HCT116 (cell line): ENCODE measurements at regions not wholly inside any gene's neighbourhood (a gene's known extent, or its start where the extent isn't known, plus 50 kb on each side); places are given as distances from the start of the nearest gene placed in this dataset.

ENCODE experiments used
- ATAC-seq: fragments of 200-7000 bp; cut with Tn5 transposase; 2 replicates; pipeline ENCODE4 v1.9.1; 2020; ENCODE audit warnings: mild to moderate bottlenecking, moderate library complexity
- BruUV-seq: library from RNA; stranded (reverse); fragments of 400-500 nt; replicated peaks from 2 replicates; lab custom pipeline; 2021; lab: Mats Ljungman, UMichigan
- CTCF ChIA-PET: fragments of 300-600 bp; sonication (Branson Sonifier 250); formaldehyde crosslinking; loops from one replicate; lab custom pipeline; 2021; ENCODE audit warnings: antibody characterized with exemption; lab: Charles Lee
- POLR2A ChIA-PET: fragments of 300-600, 350-600 bp; sonication (Branson Sonifier 250); formaldehyde crosslinking; loops from one replicate; lab custom pipeline; 2021; ENCODE audit warnings: antibody characterized with exemption; lab: Charles Lee
- RAD21 ChIA-PET, 2 experiments: fragments of 300-600 bp; sonication (Branson Sonifier 250); formaldehyde crosslinking; loops; one replicate each; lab custom pipeline; 2023; ENCODE audit warnings: low total read pairs in 2 of 2; ENCODE audit not compliant: uncharacterized antibody in 2 of 2, unreplicated experiment in 2 of 2, low non-redundant PET in 1 of 2; lab: Charles Lee
- DNase-seq: peaks from one replicate; pipeline ENCODE4 v3.0.0-alpha.2; 2010; ENCODE audit warnings: low read depth, low spot score
- H2AFZ ChIP-seq: fragments of 200-600 bp; shearing (Covaris generic), sonication (generic); 2 replicates; pipeline ENCODE4 v1.6.1; 2017; ENCODE audit warnings: low read depth, mixed run types, mixed read lengths, antibody characterized with exemption, low read length; ENCODE audit not compliant: poor library complexity, severe bottlenecking
- H3K27ac ChIP-seq: 2 replicates; pipeline ENCODE4 v1.5.1; 2012; ENCODE audit warnings: low read depth, low read length
- H3K27me3 ChIP-seq: fragments of 200-600 bp; sonication (generic); 2 replicates; pipeline ENCODE4 v1.6.1; 2016; ENCODE audit warnings: mixed run types, low read length, mixed read lengths; ENCODE audit not compliant: insufficient read depth
- H3K36me3 ChIP-seq, 2 experiments: fragments of 200-500 bp in 1 of 2; fragments of 200-600 bp in 1 of 2; sonication (Bioruptor generic) in 1 of 2; sonication (generic) in 1 of 2; 2 replicates each; pipeline versions ENCODE4 v1.5.1 to v1.6.1; 2014 to 2016; ENCODE audit warnings: low read length in 2 of 2, inconsistent platforms in 1 of 2, mixed read lengths in 1 of 2, mixed run types in 1 of 2; ENCODE audit not compliant: insufficient read depth in 2 of 2, control insufficient read depth in 1 of 2
- H3K4me1 ChIP-seq, 2 experiments: fragments of 200-600 bp in 1 of 2; sonication (generic) in 1 of 2; 2 replicates each; pipeline versions ENCODE4 v1.5.1 to v1.6.1; 2012 to 2017; ENCODE audit warnings: low read length in 2 of 2, inconsistent platforms in 1 of 2, mild to moderate bottlenecking in 1 of 2, mixed read lengths in 1 of 2, mixed run types in 1 of 2, moderate library complexity in 1 of 2; ENCODE audit not compliant: insufficient read depth in 2 of 2, control insufficient read depth in 1 of 2
- H3K4me2 ChIP-seq: fragments of 200-600 bp; sonication (generic); 2 replicates; pipeline ENCODE4 v1.6.1; 2017; ENCODE audit warnings: mixed run types, low read length, mixed read lengths
- H3K4me3 ChIP-seq, 2 experiments: fragments of 200-600 bp in 1 of 2; sonication (generic) in 1 of 2; replicated peaks in 1 of 2; 2 replicates each; pipeline ENCODE4 v1.5.1; 2011 to 2016; ENCODE audit warnings: low read length in 2 of 2, control low read depth in 1 of 2, low read depth in 1 of 2, mild to moderate bottlenecking in 1 of 2, mixed read lengths in 1 of 2, mixed run types in 1 of 2
- H3K79me2 ChIP-seq: fragments of 200-600 bp; sonication (generic); 2 replicates; pipeline ENCODE4 v1.6.1; 2017; ENCODE audit warnings: mild to moderate bottlenecking, mixed run types, low read length, moderate library complexity, mixed read lengths; ENCODE audit not compliant: insufficient read depth
- H3K9ac ChIP-seq: fragments of 200-600 bp; sonication (generic); 2 replicates; pipeline ENCODE4 v1.6.1; 2016; ENCODE audit warnings: low read length, mixed read lengths
- H3K9me2 ChIP-seq: fragments of 200-600 bp; sonication (generic), shearing (Covaris generic); 2 replicates; pipeline ENCODE4 v1.6.1; 2017; ENCODE audit warnings: mixed run types, mild to moderate bottlenecking, moderate library complexity; ENCODE audit not compliant: insufficient read depth
- H3K9me3 ChIP-seq, 2 experiments: fragments of 200-500 bp in 1 of 2; fragments of 200-600 bp in 1 of 2; sonication (Bioruptor generic) in 1 of 2; sonication (generic) in 1 of 2; 2 replicates each; pipeline ENCODE4 v1.6.1; 2014 to 2017; ENCODE audit warnings: low read length in 2 of 2, mixed read lengths in 2 of 2, inconsistent platforms in 1 of 2, low read depth in 1 of 2, mild to moderate bottlenecking in 1 of 2, mixed run types in 1 of 2, moderate library complexity in 1 of 2; ENCODE audit not compliant: control insufficient read depth in 1 of 2, insufficient read depth in 1 of 2
- H4K20me1 ChIP-seq: fragments of 200-600 bp; sonication (generic), shearing (Covaris generic); 2 replicates; pipeline ENCODE4 v1.6.1; 2017; ENCODE audit warnings: mixed run types, mild to moderate bottlenecking, moderate library complexity; ENCODE audit not compliant: insufficient read depth
- CEBPB ChIP-seq: IDR thresholded peaks from 2 replicates; pipeline ENCODE4 v1.6.1; 2012; ENCODE audit warnings: low read depth
- CTCF ChIP-seq, 3 experiments: fragments of 200-600 bp in 1 of 3; sonication (generic) in 1 of 3; IDR thresholded peaks in 2 of 3; conservative IDR thresholded peaks in 1 of 3; 2 replicates each; pipeline ENCODE4 v1.5.1; 2012 to 2017; ENCODE audit warnings: low read depth in 2 of 3, low read length in 2 of 3, antibody characterized with exemption in 1 of 3, borderline replicate concordance in 1 of 3, control low read depth in 1 of 3, mild to moderate bottlenecking in 1 of 3, mixed read lengths in 1 of 3, mixed run types in 1 of 3, moderate library complexity in 1 of 3; ENCODE audit not compliant: insufficient read depth in 1 of 3
- REST ChIP-seq: IDR thresholded peaks from 2 replicates; pipeline ENCODE4 v1.6.1; 2012; ENCODE audit warnings: low read depth
- SIN3A ChIP-seq: IDR thresholded peaks from 2 replicates; pipeline ENCODE4 v1.6.1; 2012; ENCODE audit warnings: low read depth
- ZNF274 ChIP-seq: fragments of 200-500 bp; sonication (Bioruptor generic); IDR thresholded peaks from 2 replicates; pipeline ENCODE4 v1.6.1; 2014; ENCODE audit warnings: mild to moderate bottlenecking, low read depth, low read length, inconsistent platforms
- intact Hi-C: fragments of 100-400 bp; cut with micrococcal nuclease; formaldehyde crosslinking; loops from 2 replicates; pipeline ENCODE4 v1.10.0; 2022

- DNase-seq (no peak), ATAC-seq (no peak)
- Histone ChIP-seq H3K9me3 (no peaks in the 10 kb centered on the region), H3K4me2 (no peak overlapping the region), H3K9ac (no peak overlapping the region), H3K79me2 (no peaks in the 10 kb centered on the region), H3K27me3 (peaks cover 17% of the 10 kb centered on the region), H3K9me2 (no peaks in the 10 kb centered on the region), H2AFZ (no peak overlapping the region), H3K4me1 (no peaks in the 10 kb centered on the region), H4K20me1 (no peaks in the 10 kb centered on the region), H3K4me3 (no peak overlapping the region), H3K36me3 (no peaks in the 10 kb centered on the region), H3K27ac (no peak overlapping the region)
- intact Hi-C loops, result no loop called here
- ChIA-PET RAD21 (no interaction called here), POLR2A (no interaction called here), CTCF (no interaction called here)
- BruUV-seq, result no TSS peak
- TF ChIP-seq CEBPB (no peak), ZNF274 (no peak), SIN3A (no peak), CTCF (IDR thresholded peaks at IDR 0.05 in 2 of 3, conservative IDR thresholded peaks at IDR 0.05 in 1 of 3; ENCODE audit: borderline replicate concordance in 1 of 3, insufficient read depth in 1 of 3, low read depth in 2 of 3, low read length in 2 of 3) (no peak), REST (no peak)
These were observed 318.5 kb downstream of the ZNF621 start for GRCh38 chr3:40843208-40843624.
